Testis (tissue), 2 donors: ENCODE measurements at regions not wholly inside any gene's neighbourhood (a gene's known extent, or its start where the extent isn't known, plus 50 kb on each side); places are given as distances from the start of the nearest gene placed in this dataset.

Experiments
- POLR2A ChIP-seq: fragments of 450-650 bp; IDR thresholded peaks from one replicate; pipeline ENCODE4 v1.6.1; 2017; ENCODE audit warnings: antibody characterized with exemption, mild to moderate bottlenecking, moderate library complexity
- TF ChIP-seq, protein P1 (sequence below), 3 experiments: fragments of 450-650 bp in 2 of 3; fragments of 200-600 bp in 1 of 3; sonication (generic) in 1 of 3; IDR thresholded peaks; one replicate each; pipeline ENCODE4 v1.5.1; 2016 to 2019; ENCODE audit warnings: antibody characterized with exemption in 3 of 3, mild to moderate bottlenecking in 2 of 3, moderate library complexity in 1 of 3

DNA sequence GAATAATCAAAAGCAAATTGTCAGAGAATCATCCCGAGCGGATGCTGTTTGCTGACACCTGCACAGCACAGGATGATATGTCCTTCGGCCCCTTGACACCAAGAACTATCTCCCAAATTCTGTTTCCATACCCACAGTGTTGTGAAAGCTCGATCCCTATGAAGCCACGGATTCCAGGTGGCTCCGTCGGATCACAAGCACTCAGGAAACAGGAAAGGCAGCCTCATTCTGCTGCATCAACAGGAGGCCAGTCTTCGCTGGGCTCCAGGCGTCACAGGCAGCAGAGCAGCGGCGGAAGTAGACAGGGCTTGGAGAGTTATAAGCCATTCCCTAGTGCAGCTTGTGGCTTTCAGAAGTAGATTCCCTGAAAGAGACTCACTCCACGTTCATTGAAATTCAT lies 342.3 kb downstream of the C6orf118 start:
- TF ChIP-seq, protein P1, sequence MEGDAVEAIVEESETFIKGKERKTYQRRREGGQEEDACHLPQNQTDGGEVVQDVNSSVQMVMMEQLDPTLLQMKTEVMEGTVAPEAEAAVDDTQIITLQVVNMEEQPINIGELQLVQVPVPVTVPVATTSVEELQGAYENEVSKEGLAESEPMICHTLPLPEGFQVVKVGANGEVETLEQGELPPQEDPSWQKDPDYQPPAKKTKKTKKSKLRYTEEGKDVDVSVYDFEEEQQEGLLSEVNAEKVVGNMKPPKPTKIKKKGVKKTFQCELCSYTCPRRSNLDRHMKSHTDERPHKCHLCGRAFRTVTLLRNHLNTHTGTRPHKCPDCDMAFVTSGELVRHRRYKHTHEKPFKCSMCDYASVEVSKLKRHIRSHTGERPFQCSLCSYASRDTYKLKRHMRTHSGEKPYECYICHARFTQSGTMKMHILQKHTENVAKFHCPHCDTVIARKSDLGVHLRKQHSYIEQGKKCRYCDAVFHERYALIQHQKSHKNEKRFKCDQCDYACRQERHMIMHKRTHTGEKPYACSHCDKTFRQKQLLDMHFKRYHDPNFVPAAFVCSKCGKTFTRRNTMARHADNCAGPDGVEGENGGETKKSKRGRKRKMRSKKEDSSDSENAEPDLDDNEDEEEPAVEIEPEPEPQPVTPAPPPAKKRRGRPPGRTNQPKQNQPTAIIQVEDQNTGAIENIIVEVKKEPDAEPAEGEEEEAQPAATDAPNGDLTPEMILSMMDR (IDR thresholded peaks at IDR 0.05) = no peak
- no peak for TF ChIP-seq POLR2A
